H1 (cell line): ENCODE measurements at regions not wholly inside any gene's neighbourhood (a gene's known extent, or its start where the extent isn't known, plus 50 kb on each side); places are given as distances from the start of the nearest gene placed in this dataset.

Experiments
- BACH1 ChIP-seq: IDR thresholded peaks from 2 replicates; pipeline ENCODE4 v1.6.1; 2012; ENCODE audit warnings: low read length, improper control_type of control experiment
- CEBPB ChIP-seq: IDR thresholded peaks from 2 replicates; pipeline ENCODE4 v1.6.1; 2012; ENCODE audit warnings: low read depth, low read length
- CHD1 ChIP-seq: IDR thresholded peaks from 2 replicates; pipeline ENCODE4 v1.6.1; 2012; ENCODE audit warnings: low read depth, low read length, improper control_type of control experiment
- HDAC2 ChIP-seq, 2 experiments: fragments of 300-600 bp in 1 of 2; sonication (generic) in 1 of 2; IDR thresholded peaks; 2 replicates each; pipeline ENCODE4 v1.6.1; 2011 to 2012; ENCODE audit warnings: low read depth in 2 of 2, low read length in 2 of 2, mild to moderate bottlenecking in 2 of 2, moderate library complexity in 2 of 2, borderline replicate concordance in 1 of 2, inconsistent platforms in 1 of 2
- JUN ChIP-seq: IDR thresholded peaks from 2 replicates; pipeline ENCODE4 v1.6.1; 2011; ENCODE audit warnings: low read depth, mild to moderate bottlenecking, improper control_type of control experiment, low read length
- NANOG ChIP-seq: IDR thresholded peaks from 2 replicates; pipeline ENCODE4 v1.6.1; 2011; ENCODE audit warnings: low read length, low read depth, mild to moderate bottlenecking, inconsistent platforms; ENCODE audit not compliant: insufficient read depth, poor library complexity, severe bottlenecking
- POLR2A ChIP-seq, 2 experiments: IDR thresholded peaks; 1 replicate in 1 of 2; 2 replicates in 1 of 2; pipeline ENCODE4 v1.6.1; 2011; ENCODE audit warnings: low read depth in 2 of 2, low read length in 2 of 2, mild to moderate bottlenecking in 2 of 2; ENCODE audit errors: control extremely low read depth in 1 of 2
- POU5F1 ChIP-seq: IDR thresholded peaks from 2 replicates; pipeline ENCODE4 v1.6.1; 2011; ENCODE audit warnings: low read depth, mild to moderate bottlenecking, low read length, moderate library complexity
- SAP30 ChIP-seq: fragments of 300-600 bp; sonication (generic); IDR thresholded peaks from 2 replicates; pipeline ENCODE4 v1.7.1; 2012; ENCODE audit warnings: low read length, moderate library complexity, mild to moderate bottlenecking, inconsistent platforms; ENCODE audit not compliant: insufficient read depth, insufficient replicate concordance
- SIN3A ChIP-seq, 2 experiments: IDR thresholded peaks in 1 of 2; conservative IDR thresholded peaks in 1 of 2; 2 replicates each; pipeline ENCODE4 v1.6.1; 2011 to 2012; ENCODE audit warnings: low read length in 2 of 2, improper control_type of control experiment in 1 of 2, low read depth in 1 of 2, mild to moderate bottlenecking in 1 of 2
- SP2 ChIP-seq: IDR thresholded peaks from 2 replicates; pipeline ENCODE4 v1.6.1; 2012; ENCODE audit warnings: mild to moderate bottlenecking, low read length, inconsistent platforms
- TAF1 ChIP-seq: IDR thresholded peaks from 2 replicates; pipeline ENCODE4 v1.6.1; 2011; ENCODE audit warnings: mild to moderate bottlenecking, low read depth, low read length

- TF ChIP-seq NANOG (no peak), SIN3A (conservative IDR thresholded peaks at IDR 0.05 in 1 of 2, IDR thresholded peaks at IDR 0.05 in 1 of 2; ENCODE audit: low read depth in 1 of 2, low read length in 2 of 2) (no peak), SAP30 (no peak), TAF1 (no peak), JUN (no peak), POU5F1 (no peak), CHD1 (no peak), BACH1 (no peak), CEBPB (no peak), HDAC2 (IDR thresholded peaks at IDR 0.05; ENCODE audit: borderline replicate concordance in 1 of 2, low read depth in 2 of 2, low read length in 2 of 2) (no peak), SP2 (no peak), POLR2A (IDR thresholded peaks at IDR 0.05; ENCODE audit: control extremely low read depth in 1 of 2, low read depth in 2 of 2, low read length in 2 of 2) (no peak)
Observed at GRCh38 chr5:116885825-116886224, 311.2 kb upstream of the SEMA6A start (continued).
